GM21717 (cell line): ENCODE measurements at regions not wholly inside any gene's neighbourhood (a gene's known extent, or its start where the extent isn't known, plus 50 kb on each side); places are given as distances from the start of the nearest gene placed in this dataset.
"Not testable (repeated sequence)": the region's sequence is repeated elsewhere in the genome, so short reads cannot be mapped to it uniquely, and the experiment has no call there.

ENCODE experiments used
- ATAC-seq: cut with Tn5 transposase; IDR thresholded peaks from one replicate; pipeline ENCODE4 v1.9.1; 2021; ENCODE audit warnings: mild to moderate bottlenecking, moderate library complexity; ENCODE audit not compliant: unreplicated experiment

DNA sequence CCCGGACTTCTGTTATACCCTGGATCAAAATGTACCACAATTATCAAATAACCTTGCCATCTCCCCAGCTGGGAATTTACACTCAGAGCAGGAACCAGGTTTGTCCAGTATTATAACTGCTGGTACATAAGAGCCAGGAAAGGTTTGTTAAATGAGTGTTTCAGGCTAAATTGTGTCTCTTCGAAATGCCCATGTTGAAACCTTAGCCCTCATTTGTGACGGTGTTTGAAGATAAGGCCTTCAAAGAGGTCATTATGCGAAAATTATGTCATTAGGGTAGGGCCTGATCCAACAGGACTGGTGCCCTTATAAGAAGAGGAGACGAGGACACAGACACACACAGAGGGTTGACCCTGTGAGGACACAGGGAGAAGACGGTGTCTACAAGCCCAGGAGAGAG lies 73.5 kb upstream of the DHRSX start:
- no peak for ATAC-seq

DNA sequence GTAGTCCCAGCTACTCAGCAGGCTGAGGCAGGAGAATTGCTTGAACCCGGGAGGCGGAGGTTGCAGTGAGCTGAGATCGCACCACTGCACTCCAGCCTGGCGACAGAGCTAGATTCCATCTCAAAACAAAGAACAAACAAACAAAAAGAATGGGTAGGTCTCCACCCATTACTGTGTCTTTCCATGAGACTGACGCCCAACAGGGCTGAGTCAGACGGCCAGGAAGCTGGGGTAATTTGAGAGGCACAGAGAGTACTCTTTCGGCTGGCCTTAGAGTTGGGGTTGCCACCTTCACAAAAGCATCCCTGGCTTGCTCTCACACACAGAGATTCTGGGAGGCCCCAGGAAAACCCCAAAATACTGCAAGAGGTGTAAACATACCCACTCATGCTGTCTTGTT lies 72.0 kb upstream of the DHRSX start:
- ATAC-seq = no peak

DNA sequence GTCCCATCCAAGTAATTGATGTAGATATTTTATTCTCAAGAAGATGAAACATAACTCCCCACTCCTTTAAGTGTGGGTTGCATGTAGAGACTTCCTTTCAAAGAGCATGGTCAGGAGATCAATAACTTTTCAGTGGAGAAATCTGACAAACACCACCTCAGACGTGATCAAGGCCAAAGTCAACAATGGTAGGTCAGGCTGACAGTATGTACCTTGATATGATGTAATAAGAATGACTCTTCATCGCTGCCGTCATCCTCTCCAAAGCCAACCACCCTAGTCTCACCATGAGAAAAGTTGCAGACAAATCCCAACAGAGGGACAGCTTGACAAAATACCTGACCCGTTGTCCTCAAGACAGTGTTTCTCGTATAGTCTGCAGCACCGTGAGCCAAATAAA lies 67.3 kb upstream of the DHRSX start:
- ATAC-seq = no peak

DNA sequence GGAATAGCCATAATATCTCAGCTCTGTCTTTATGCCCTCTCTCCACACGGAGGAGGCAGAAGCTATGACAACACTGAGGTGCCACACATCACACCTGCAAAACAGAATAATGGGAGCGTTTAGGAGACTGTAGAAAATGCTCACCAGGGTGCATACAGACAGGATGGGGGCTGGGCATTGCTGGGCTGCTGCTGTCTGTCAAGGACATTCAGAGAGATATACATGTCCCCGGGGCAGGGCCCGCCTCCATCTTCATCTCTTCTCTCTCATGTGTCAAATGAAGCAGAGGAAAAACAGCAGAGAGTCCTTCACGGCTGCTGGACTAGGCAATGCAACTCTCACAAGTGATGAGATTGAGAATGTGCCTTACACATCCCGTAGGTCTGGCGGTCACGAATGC lies 65.3 kb upstream of the DHRSX start:
- ATAC-seq = no peak

DNA sequence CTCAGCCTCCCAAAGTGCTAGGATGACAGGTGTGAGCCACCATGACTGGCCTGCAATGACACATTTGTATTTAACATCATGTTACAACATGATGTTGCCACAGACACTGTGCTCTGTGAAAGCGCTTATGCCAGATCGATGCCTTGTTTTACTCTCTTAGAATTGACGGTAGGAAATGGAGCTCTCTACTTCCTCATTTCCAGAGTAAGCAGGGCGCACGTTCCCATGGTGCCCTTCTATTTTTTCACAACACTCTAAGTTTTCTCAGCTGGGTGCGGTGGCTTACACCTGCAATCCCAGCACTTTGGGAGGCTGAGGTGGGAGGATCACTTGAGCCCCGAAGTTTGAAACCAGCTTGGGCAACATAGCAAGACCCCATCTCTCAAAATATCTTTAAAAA lies 60.7 kb upstream of the DHRSX start:
- no peak for ATAC-seq

DNA sequence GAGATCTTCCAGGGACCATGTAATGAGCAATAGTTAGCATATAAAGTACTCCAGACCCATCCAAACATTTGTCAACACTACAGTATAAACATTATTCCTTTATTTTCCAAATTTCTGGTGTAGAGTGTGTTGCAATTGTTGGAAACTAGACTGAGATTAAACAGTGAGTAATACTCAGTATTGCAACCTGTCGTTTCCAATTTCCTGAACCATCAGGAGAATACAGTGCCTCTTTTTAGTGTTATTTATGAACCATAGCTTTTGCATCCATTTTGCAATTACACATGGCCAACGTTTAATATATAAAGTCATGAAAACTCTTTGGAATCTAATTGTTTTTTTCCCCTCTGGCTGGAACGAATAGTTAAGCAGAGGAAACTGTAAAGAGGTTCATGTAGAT lies 58.3 kb upstream of the DHRSX start:
- ATAC-seq = no peak

DNA sequence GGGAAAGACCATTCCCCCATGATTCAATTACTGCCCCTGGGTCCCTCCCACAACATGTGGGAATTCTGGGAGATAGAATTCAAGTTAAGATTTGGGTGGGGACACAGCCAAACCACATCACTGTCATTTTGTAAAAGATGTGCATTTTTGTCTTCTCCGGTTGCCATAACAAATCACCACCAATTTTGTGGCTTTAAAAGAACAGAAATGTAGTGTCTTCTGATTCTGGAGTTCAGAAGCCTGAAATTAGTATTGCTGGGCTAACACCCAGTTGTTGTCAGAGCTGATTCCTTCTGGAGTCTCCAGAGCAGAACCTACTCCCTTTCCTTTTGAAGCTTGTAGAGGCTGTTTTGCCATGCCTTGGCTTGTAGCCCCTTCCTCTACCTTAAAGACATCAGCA lies 54.1 kb upstream of the DHRSX start:
- no peak for ATAC-seq

DNA sequence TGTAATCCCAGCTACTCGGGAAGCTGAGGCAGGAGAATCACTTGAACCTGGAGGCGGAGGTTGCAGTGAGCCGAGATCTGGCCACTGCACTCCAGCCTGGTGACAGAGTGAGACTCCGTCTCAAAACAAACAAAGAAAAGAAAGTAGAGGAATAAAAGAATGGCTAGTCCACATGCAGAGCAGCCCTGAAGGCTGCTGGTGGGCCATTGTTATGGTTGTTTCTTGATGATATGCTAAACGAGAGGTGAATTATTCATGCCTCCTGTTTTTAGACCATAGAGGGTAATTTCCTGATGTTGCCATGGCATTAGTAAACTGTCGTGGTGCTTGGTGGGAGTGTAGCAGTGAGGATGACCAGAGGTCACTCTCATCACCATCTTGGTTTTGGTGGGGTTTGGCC lies 53.3 kb upstream of the DHRSX start:
- not testable (repeated sequence) for ATAC-seq

DNA sequence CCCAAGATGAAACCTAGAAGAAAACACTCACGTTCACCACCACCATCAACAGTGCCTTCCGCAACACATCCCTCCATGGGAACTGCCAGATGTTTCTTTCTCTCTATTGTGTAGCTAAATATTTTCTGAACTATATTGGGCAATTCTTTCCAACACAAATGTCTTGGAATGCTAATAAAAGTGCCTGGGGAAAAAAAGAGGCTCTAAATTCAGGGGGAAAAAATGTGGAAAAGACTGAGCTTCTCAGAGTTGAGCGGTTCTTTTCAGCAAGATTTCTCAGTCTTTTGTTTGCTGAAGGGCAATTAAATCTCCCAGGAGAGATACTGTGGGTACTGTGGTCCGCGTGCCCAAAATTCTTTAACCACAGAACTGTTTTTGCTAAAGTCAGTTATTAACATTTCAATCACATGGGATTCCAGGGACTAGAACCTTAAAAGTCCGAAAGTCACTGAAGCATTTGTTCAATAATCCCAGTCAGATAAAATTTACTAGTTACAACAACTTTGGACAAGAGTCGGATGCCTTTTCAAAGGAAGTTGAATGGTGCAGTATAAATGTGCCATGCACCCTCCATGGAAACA lies 51.9 kb upstream of the DHRSX start:
- no peak for ATAC-seq

DNA sequence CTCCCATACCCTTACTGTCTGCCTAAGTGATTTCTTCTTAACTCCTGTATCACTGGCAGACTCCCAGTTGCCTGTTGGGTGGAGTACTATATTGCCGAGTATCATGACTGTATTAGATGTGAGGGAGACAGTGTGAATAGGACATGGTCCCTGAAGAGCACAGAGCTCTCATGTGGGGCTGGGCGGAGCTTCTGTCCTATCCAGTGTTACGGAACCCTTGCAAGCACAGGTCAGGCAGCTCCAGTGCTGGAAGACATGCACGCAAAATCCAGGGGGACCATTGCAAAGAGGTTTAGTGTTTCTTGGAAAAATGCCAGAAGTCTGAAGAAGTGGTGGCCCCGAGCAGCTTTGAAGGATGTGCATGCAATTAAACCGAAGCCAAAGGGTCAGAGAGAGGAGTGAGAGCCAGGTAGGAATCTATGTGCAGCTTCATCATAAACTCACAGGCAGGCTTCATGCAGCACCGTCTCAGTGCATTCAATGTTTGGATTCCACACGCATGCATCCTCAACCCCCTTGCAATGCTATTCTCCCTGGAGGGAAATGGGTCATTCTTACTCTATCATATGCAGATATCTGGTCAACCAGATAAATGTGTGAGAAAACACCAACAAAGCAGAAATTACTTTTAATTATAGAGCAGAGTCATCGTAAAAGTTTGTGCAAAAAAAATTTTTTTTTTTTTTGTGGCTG lies 49.7 kb upstream of the DHRSX start:
- no peak for ATAC-seq
